Panc1 (cell line): ENCODE measurements at regions not wholly inside any gene's neighbourhood (a gene's known extent, or its start where the extent isn't known, plus 50 kb on each side); places are given as distances from the start of the nearest gene placed in this dataset.

Experiments
- ATAC-seq: fragments of 200-7000 bp; cut with Tn5 transposase; 2 replicates; pipeline ENCODE4 v1.9.1; 2020; ENCODE audit warnings: mild to moderate bottlenecking, moderate library complexity
- BruUV-seq: library from RNA; stranded (reverse); fragments of 400-500 nt; replicated peaks from 2 replicates; lab custom pipeline; 2021; lab: Mats Ljungman, UMichigan
- CTCF ChIA-PET: fragments of 300-600 bp; sonication (Branson Sonifier 250); formaldehyde crosslinking; loops from one replicate; lab custom pipeline; 2022; ENCODE audit warnings: antibody characterized with exemption; lab: Charles Lee
- POLR2A ChIA-PET: fragments of 300-600 bp; sonication (Branson Sonifier 250); formaldehyde crosslinking; loops from one replicate; lab custom pipeline; 2022; ENCODE audit warnings: antibody characterized with exemption; lab: Charles Lee
- DNase-seq: peaks from one replicate; pipeline ENCODE4 v3.0.0-alpha.2; 2010; ENCODE audit warnings: low read depth, low spot score
- H3K27ac ChIP-seq: 2 replicates; pipeline ENCODE4 v1.5.1; 2011; ENCODE audit warnings: mild to moderate bottlenecking, low read length, inconsistent platforms
- H3K27me3 ChIP-seq: fragments of 200-500 bp; sonication (Bioruptor generic); 2 replicates; pipeline ENCODE4 v1.6.0; 2014; ENCODE audit warnings: low read length, inconsistent platforms; ENCODE audit not compliant: control insufficient read depth, insufficient read depth
- H3K36me3 ChIP-seq: fragments of 200-500 bp; sonication (Bioruptor generic); 2 replicates; pipeline ENCODE4 v1.5.1; 2014; ENCODE audit warnings: inconsistent platforms, mild to moderate bottlenecking, low read length, moderate library complexity; ENCODE audit not compliant: control insufficient read depth, insufficient read depth
- H3K4me1 ChIP-seq: 2 replicates; pipeline ENCODE4 v1.5.1; 2011; ENCODE audit warnings: inconsistent platforms, mild to moderate bottlenecking, low read length, moderate library complexity; ENCODE audit not compliant: control insufficient read depth, insufficient read depth
- H3K4me3 ChIP-seq, 2 experiments: 2 replicates each; pipeline ENCODE4 v1.5.1; 2011 to 2012; ENCODE audit warnings: low read depth in 2 of 2, low read length in 2 of 2, mild to moderate bottlenecking in 2 of 2, inconsistent platforms in 1 of 2, moderate library complexity in 1 of 2
- H3K9me3 ChIP-seq: fragments of 200-500 bp; sonication (Bioruptor generic); 2 replicates; pipeline ENCODE4 v1.5.1; 2014; ENCODE audit warnings: low read depth, mild to moderate bottlenecking, inconsistent platforms, low read length, moderate library complexity; ENCODE audit not compliant: control insufficient read depth, insufficient read depth
- CTCF ChIP-seq: fragments of 450-650 bp; IDR thresholded peaks from 2 replicates; pipeline ENCODE4 v1.5.1; 2017; ENCODE audit warnings: mild to moderate bottlenecking
- POLR2AphosphoS5 ChIP-seq: IDR thresholded peaks from 2 replicates; pipeline ENCODE4 v1.6.1; 2012; ENCODE audit warnings: mild to moderate bottlenecking, low read depth, low read length, moderate library complexity
- SIN3A ChIP-seq: IDR thresholded peaks from 2 replicates; pipeline ENCODE4 v1.6.1; 2012; ENCODE audit warnings: low read depth, mild to moderate bottlenecking, low read length, moderate library complexity, borderline replicate concordance; ENCODE audit not compliant: insufficient read depth
- TCF7L2 ChIP-seq: IDR thresholded peaks from 2 replicates; pipeline ENCODE4 v1.6.1; 2011; ENCODE audit warnings: mild to moderate bottlenecking, low read depth, low read length, inconsistent platforms
- in situ Hi-C: cut with HindIII; loops from 2 replicates; pipeline ENCODE4 v1.10.0; 2016; ENCODE audit warnings: low sequenced_read_pairs, low pct_unique_long_range_greater_than_20kb
- intact Hi-C: fragments of 100-400 bp; cut with micrococcal nuclease; formaldehyde crosslinking; loops from one replicate; pipeline ENCODE4 v1.10.0; 2022; ENCODE audit not compliant: unreplicated experiment
- TF ChIP-seq, protein P1 (sequence below), 2 experiments: IDR thresholded peaks; 2 replicates each; pipeline ENCODE4 v1.6.1; 2011 to 2012; ENCODE audit warnings: low read depth in 2 of 2, control low read depth in 1 of 2, low read length in 1 of 2, mild to moderate bottlenecking in 1 of 2, moderate library complexity in 1 of 2; ENCODE audit not compliant: insufficient read depth in 1 of 2

DNA sequence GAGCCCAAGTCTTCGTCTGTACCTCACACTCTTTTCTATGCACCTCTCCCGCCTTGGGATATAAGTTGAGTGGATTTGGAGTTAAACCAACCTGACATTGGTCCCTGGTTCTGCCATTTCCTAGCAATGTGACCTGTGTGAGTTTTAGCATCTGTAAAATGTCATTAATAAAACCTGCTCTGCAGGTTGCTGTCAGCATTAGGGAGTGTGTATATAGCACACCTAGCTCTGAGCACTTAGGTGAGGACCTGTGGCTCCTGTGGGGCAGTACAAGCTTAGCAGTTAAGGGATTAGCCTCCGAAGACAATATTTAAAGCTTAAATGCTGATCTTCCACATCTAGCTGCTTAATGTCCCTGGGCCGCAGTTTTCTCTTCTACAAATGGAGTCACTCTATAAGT is 248.0 kb downstream of the TMEM114 start:
- no peak for ATAC-seq
- no peaks in the 10 kb centered on the region for H3K4me1 ChIP-seq
- no peak for DNase-seq
- TF ChIP-seq CTCF (no peak), POLR2AphosphoS5 (no peak), SIN3A (no peak), TCF7L2 (no peak)
- TF ChIP-seq, protein P1, sequence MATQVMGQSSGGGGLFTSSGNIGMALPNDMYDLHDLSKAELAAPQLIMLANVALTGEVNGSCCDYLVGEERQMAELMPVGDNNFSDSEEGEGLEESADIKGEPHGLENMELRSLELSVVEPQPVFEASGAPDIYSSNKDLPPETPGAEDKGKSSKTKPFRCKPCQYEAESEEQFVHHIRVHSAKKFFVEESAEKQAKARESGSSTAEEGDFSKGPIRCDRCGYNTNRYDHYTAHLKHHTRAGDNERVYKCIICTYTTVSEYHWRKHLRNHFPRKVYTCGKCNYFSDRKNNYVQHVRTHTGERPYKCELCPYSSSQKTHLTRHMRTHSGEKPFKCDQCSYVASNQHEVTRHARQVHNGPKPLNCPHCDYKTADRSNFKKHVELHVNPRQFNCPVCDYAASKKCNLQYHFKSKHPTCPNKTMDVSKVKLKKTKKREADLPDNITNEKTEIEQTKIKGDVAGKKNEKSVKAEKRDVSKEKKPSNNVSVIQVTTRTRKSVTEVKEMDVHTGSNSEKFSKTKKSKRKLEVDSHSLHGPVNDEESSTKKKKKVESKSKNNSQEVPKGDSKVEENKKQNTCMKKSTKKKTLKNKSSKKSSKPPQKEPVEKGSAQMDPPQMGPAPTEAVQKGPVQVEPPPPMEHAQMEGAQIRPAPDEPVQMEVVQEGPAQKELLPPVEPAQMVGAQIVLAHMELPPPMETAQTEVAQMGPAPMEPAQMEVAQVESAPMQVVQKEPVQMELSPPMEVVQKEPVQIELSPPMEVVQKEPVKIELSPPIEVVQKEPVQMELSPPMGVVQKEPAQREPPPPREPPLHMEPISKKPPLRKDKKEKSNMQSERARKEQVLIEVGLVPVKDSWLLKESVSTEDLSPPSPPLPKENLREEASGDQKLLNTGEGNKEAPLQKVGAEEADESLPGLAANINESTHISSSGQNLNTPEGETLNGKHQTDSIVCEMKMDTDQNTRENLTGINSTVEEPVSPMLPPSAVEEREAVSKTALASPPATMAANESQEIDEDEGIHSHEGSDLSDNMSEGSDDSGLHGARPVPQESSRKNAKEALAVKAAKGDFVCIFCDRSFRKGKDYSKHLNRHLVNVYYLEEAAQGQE (IDR thresholded peaks at IDR 0.05; ENCODE audit: insufficient read depth in 1 of 2, low read depth in 2 of 2, low read length in 1 of 2), result no peak
- no peak overlapping the region for H3K4me3 ChIP-seq
- intact Hi-C loops (no loop called here), in situ Hi-C loops (no loop called here)
- no TSS peak for BruUV-seq
- CTCF ChIA-PET, result no interaction called here
- H3K27ac ChIP-seq, result no peak overlapping the region
- 0 out of 2 replicates have a peak, but pooled peaks cover 3% of the 10 kb centered on the region for H3K27me3 ChIP-seq
- no peaks in the 10 kb centered on the region for H3K36me3 ChIP-seq
- H3K9me3 ChIP-seq, result no peaks in the 10 kb centered on the region
- POLR2A ChIA-PET, result no interaction called here

DNA sequence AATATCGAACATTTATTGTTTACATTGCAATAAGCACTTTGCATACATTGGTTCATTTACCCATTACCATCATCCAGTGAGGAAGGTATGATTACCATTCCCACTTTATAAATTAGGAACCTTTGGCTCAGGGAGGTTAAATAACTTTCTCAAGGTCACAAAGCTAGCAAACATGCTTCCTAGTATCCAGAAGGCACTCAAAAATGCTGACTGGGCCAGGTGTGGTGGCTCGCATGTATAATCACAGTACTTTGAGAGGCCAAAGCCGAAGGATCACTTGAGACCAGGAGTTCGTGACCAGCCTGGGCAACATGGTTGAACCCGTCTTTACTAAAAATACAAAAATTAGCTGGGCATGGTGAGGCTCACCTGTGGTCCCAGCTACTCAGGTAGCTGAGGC is 259.6 kb downstream of the TMEM114 start:
- Histone ChIP-seq H3K36me3 (no peaks in the 10 kb centered on the region), H3K4me1 (no peaks in the 10 kb centered on the region), H3K9me3 (no peaks in the 10 kb centered on the region), H3K4me3 (no peak overlapping the region), H3K27me3 (no peaks in the 10 kb centered on the region), H3K27ac (no peak overlapping the region)
- intact Hi-C loops, result no loop called here
- DNase-seq (no peak), ATAC-seq (no peak)
- in situ Hi-C loops, result no loop called here
- TF ChIP-seq, protein P1 (IDR thresholded peaks at IDR 0.05; ENCODE audit: insufficient read depth in 1 of 2, low read depth in 2 of 2, low read length in 1 of 2), result no peak
- no peak for TF ChIP-seq SIN3A
- no peak for TF ChIP-seq POLR2AphosphoS5
- no peak for TF ChIP-seq TCF7L2
- no peak for TF ChIP-seq CTCF
- POLR2A ChIA-PET, result no interaction called here
- CTCF ChIA-PET, result no interaction called here
- BruUV-seq, result no TSS peak
